ENCODE measurements at regions not wholly inside any gene's neighbourhood (a gene's known extent, or its start where the extent isn't known, plus 50 kb on each side); places are given as distances from the start of the nearest gene placed in this dataset.

DNA sequence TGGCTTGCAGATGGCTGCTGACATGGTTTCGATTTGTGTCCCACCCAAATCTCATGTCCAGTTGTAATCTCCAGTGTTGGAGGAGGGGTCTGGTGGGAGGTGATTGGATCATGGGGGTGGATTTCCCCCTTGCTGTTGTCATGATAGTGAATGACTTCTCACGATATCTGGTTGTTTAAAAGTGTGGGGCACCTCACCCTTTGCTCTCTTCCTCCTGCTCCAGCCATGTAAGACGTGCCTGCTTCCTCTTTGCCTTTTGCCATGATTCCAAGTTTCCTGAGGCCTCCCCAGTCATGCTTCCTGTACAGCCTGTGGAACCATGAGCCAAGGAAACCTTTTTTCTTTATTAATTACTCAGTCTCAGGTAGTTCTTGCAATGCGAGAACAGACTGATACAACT lies 77.6 kb upstream of the FUCA2 start:
- TF ChIP-seq, protein P1, sequence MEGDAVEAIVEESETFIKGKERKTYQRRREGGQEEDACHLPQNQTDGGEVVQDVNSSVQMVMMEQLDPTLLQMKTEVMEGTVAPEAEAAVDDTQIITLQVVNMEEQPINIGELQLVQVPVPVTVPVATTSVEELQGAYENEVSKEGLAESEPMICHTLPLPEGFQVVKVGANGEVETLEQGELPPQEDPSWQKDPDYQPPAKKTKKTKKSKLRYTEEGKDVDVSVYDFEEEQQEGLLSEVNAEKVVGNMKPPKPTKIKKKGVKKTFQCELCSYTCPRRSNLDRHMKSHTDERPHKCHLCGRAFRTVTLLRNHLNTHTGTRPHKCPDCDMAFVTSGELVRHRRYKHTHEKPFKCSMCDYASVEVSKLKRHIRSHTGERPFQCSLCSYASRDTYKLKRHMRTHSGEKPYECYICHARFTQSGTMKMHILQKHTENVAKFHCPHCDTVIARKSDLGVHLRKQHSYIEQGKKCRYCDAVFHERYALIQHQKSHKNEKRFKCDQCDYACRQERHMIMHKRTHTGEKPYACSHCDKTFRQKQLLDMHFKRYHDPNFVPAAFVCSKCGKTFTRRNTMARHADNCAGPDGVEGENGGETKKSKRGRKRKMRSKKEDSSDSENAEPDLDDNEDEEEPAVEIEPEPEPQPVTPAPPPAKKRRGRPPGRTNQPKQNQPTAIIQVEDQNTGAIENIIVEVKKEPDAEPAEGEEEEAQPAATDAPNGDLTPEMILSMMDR (IDR thresholded peaks at IDR 0.05): no peak
- TF ChIP-seq POLR2A (IDR thresholded peaks at IDR 0.05): no peak

All from lower leg skin (tissue), 3 donors.